Skeletal muscle cell (primary cell): ENCODE measurements at regions not wholly inside any gene's neighbourhood (a gene's known extent, or its start where the extent isn't known, plus 50 kb on each side); places are given as distances from the start of the nearest gene placed in this dataset.
"Not testable (repeated sequence)": the region's sequence is repeated elsewhere in the genome, so short reads cannot be mapped to it uniquely, and the experiment has no call there.

Experiments
- DNase-seq: peaks from one replicate; pipeline ENCODE4 v3.0.0-alpha.2; 2010; ENCODE audit warnings: low read depth
- H3K4me3 ChIP-seq: 2 replicates; pipeline ENCODE4 v1.5.1; 2011; ENCODE audit warnings: low read depth, mild to moderate bottlenecking, control low read depth, low read length, moderate library complexity

DNA sequence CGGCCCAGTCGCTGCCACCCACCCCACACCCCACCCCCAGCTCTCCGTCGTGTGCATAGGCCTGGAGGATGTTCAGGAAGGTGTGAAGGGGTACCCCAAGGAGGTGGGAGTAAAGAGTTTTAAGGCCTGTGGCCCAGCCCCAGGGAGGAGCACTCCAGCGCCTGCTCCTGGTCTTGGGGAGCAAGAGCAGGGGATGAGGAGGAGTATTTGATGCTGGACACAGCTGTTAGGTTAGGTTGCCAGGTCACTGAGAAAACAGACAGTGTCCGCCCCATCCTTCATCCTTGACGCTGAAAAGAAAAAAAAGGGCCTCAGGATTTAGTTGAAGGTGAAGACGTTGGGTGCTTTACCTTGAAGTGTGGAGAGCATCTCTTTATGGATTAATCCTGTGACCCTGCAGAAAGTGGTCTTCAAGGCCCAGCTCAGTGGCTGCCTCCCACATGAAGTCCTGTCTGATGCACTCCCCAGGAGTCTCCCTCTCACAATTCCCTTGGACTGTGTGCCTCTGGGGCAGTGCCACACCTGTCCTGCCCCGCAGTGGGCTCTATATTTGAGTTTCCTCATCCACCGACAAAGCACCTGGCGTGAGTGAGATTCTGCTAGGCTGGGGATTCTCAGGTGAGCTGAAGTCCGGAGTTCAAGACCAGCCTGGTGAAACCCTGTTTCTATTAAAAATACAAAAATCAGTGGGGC lies 101.8 kb downstream of the SPRY4 start:
- H3K4me3 ChIP-seq = no peak overlapping the region
- DNase-seq = no peak

DNA sequence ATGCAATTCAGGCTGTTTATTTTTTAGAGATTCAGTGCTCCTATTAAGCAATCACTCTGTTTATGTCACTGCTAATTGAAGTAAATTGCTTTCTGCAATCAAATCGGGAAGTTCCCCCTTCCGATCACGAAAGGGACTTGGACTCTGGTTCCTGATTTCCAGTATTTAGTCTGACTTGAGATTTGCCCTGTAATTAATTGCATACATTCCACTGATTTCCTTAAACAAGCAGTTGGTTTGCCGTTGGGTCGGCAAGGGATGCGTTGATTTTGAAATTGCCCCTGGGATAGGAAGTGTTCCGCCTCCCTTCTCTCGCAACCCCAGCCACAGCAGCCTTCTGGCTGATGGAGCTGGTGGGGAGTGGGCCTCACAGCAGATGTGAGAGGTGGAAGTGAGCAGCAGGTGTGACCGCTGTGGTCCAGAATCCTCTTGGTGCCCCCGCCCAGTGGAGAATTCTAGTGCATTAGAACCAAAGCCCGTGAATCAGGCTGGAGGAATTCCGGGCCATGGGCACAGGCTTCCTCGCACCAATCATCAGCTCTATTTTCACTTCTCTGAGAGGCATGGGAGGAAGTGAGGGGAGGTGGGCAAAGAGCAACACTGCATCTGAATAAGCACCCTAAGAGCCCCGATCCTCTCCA lies 102.5 kb downstream of the SPRY4 start:
- DNase-seq = no peak
- no peak overlapping the region for H3K4me3 ChIP-seq

DNA sequence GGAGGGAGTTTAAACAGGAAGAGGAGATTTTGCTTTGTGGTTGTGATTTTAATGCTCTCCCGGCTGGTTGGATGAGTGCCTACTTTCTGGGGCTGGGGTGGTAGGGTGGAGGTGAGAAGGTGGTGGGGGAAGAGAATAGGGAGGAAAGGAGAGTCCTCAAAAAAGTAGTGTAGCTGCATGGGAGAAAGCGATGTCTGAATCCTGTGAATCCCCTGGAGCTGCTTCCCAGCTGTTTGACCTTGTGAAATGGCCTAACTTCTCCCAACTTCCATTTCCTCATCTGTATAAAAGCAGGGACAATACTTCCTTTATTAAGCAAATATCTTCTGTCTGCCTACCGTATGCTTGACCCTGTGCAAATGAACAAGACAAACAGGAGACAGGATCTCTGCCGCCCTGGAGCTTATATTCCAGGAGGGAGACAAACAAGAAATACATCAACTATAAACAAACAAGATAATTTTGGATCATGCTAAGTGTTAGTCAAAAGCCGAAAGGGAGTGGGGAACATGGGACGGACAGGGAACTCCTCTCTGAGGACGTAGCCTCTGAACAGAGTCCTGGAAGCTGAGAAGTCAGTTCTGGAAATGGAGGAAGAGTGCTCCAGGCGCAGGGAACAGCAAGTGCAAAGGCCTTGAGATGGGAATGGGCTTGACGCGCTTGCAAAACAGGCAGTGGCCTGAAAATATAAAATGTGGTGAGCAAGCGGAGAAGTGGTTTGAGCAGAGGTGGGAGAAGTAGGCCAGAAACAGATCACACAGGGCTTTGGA lies 103.5 kb downstream of the SPRY4 start:
- no peak overlapping the region for H3K4me3 ChIP-seq
- DNase-seq = no peak

DNA sequence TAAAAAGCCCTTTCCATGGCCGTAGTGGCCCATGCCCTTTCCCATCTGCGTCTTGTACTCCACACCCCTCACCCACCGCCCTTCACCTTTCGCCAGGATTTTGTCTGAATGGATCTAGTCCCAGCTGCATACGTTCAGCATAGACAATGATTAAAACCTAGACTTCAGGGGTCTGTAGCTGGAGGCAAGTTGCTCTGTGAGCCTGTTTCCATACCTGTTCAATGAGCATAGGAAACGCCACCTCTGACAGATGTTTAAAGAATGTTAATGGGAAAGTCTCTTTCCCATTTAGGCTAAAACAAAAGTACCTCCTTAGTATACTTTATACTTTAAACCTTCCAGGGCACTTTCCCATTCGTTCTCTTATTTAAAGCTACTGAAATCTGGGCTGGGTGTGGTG lies 105.7 kb downstream of the SPRY4 start:
- no peak for DNase-seq

DNA sequence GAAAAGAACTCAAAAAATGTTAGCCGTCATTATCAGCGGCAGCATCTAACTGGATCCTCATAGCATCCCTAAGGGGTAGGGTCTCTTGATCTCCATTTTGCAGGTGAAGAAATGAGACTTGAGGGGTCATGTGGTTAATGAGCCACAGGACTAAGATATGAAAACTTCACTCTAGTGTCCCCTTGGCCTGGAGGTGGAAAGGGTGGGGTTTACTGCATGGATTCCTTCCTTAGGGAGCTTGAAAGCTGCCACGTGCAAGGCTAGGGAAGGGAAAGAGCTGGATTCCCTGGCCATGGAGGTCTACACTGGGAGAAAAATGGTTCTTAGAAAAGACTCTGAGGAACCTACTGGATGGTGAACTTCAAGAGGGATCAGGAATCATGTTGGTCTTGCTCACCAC lies 107.9 kb downstream of the SPRY4 start:
- DNase-seq = no peak
- H3K4me3 ChIP-seq = no peak overlapping the region

More for the DNA sequence above, 105.7 kb downstream of the SPRY4 start:
- no peak overlapping the region for H3K4me3 ChIP-seq

DNA sequence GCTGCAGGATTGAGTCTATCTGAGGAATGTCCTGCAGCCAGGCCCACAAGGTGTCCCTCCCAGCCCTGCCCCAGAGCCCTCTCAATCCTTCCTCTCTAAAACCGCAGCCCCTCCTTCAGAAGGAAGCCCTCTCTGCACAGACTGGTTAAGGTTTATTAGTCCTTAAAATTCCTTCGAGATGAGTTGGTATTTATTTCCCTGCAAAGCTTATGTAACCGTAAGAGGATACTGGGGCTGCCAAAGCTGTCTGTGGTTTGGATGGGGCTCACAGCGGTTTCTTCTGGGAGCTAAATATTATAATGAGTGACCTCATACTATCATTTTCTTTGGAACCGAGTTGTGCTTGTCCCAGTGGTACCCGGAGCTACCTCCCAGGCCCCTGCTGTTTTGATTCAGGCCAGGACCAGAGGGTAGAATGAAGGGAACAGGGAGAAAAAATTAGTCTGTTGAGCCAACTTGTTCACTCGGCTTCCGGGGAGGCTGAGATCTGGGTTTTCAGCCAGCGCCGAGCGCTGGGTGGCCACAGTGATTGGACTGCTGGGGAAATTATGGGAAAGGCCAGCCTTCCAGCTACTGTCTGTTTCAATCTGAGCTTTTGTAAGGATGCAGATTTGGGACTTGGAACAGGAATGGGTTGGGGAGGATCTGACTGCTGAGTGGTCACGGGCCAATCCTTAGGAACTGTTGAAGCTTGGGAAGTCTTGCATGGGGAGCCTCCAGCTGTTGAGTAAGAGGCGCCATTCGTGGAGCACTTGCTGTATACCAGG lies 107.5 kb downstream of the NDFIP1 start:
- peak overlapping the region; percentile 8 for H3K4me3 ChIP-seq
- DNase-seq = peak; percentile 94

DNA sequence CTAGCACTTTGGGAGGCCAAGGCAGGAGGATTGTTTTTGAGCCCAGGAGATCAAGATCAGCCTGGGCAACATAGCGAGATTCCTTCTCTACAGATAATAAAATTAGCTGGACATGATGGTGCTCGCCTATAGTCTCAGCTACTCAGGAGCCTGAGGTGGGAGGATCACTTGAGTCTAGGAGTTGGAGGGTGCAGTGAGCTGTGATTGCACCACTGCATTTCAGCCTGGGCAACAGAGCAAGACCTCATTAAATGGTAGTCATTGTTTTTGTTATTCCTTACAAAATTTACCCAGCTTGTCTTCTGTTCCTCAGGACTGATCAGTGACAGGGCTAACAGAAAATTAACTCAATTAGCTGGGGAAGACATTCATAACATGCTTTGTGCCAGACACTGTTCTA lies 104.5 kb downstream of the NDFIP1 start:
- H3K4me3 ChIP-seq = no peak overlapping the region
- no peak for DNase-seq

DNA sequence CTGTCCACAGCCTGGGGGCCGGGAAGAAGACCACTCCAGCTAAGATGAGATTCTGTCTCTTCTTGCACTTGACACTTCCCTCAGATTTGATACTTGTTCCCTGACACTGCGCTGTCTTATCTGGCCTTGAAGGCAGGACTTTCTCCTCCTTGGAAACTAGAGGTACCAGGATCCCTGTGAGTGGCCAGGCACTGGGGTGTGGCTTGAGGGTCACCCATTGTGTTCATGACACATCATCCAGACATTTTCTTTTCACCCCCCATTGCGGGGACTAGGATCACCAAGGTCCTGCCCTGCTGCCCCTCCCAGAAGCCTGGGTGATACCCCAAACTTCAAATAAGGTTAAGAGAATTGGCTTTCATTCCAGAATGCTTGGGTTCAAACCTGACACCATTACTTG lies 103.3 kb downstream of the NDFIP1 start:
- DNase-seq = no peak
- H3K4me3 ChIP-seq = no peak overlapping the region

DNA sequence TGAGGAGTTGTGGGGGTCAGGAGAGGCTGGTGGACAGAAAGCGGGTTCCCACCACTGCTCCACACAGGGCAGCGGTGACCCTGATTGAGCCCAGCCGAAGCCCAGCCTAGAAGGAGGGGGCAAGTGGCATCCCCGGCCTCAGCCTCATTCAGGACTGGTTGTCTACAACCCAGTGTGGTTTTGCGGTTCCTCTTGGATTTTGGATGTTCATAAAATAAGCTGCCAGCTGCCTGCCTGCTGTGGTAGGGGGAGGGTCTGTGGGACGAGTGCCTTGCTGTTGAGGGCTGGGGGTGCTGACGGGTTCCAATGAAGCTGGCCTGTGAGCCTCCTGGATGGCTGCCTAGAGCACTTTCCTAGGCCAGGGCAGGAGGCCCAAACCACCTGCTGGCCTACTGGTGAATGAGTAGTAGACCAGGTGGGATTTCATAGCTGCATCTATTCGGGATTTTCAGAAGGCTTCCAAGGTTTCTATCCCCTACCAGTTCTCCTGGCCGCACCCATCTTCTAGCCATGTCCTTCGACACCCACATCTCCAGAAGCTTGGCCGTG lies 102.4 kb downstream of the NDFIP1 start:
- no peak overlapping the region for H3K4me3 ChIP-seq
- no peak for DNase-seq

DNA sequence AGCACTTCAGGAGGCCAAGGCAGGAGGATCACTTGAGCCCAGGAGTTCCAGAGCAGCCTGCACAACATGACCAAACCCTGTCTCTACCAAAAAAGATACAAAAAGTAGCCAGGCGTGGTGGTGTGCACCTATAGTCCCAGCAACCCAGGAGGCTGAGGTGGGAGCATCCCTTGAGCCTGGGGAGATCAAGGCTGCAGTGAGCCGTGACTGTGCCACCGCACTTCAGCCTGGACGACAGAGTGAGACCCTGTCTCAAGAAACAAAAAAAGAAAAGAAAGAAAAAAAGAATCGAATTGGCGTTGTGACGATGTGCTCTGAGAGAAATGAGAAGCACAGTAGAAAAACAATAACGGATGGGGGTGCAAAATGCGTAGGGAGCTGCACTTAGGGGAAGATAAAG lies 101.4 kb downstream of the NDFIP1 start:
- no peak overlapping the region for H3K4me3 ChIP-seq
- no peak for DNase-seq

DNA sequence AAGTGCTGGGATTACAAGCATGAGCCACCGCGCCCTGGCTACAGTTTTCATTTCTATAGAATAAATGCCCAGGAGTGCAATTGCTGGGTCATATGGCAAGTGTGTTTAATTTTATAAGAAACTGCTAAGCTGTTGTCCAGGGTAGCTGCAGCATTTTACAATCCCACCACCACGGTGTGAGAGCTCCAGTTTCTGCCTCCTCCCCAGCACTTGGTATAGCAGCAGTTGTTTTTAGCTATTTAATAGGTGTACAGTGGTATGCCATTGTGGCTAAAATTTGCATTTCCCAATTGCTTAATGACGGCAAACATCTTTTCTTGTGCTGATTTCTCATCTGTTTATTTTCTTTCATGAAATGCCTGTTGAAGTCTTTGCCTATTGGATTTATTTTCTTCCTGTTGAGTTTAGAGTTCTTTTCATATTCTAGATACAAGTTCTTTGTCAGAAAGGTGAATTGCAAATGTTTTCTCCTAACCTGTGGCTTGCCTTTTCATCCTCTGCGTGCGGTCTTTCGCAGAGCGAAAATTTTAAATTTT lies 100.3 kb downstream of the NDFIP1 start:
- H3K4me3 ChIP-seq = no peak overlapping the region
- DNase-seq = no peak

DNA sequence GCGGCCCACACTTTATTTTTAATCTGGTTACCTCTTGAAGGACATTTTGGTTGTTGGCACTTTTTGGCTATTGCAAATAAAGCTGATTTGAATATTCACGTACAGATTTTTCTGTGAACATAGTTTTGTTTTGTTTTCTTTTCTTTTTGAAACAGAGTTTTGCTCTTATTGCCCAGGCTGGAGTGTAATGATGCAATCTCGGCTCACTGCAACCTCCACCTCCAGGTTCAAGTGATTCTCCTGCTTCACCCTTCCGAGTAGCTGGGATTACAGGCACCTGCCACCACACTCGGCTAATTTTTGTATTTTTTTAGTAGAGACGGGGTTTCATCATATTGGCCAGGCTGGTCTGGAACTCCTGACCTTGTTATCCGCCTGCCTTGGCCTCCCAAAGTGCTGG lies 99.7 kb downstream of the NDFIP1 start:
- H3K4me3 ChIP-seq, DNase-seq: not testable (repeated sequence)

DNA sequence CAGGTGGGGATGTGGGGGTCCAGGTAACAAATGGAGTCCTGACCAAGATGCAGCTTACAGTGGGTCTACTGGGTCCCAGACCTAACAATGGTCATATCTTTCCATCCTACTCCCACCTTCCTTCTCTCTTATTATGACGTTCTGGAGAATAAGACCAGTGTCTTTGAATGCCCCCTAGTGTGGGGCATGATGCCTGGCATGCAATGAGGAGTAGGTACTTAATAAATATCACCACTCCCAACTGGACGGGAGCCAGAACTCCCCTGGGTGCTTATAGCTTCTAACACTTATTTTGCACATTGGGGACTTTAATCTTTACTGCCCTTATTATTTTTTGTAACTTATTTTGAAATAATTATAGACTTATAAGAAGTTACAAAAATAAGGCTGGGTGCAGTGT lies 98.2 kb downstream of the NDFIP1 start:
- no peak for DNase-seq

DNA sequence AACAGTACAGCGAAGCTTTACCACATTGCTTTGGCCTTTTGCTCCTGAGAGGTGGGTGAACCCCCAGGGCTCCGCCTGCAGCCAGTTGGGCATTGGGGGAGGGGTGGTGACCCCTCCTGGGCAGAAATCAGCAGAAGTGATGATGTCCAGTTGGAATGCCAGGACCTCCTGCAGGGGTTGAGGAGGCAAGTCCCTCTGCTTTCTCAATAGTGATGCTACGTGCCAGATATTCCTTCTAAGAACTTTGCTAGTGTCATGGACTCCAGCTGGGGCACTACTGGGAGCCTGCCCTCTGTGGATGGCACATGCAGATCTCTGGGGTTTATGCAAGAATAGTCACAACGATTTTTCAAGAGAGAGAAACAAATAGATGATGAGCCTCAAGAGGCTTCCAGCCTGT lies 95.6 kb downstream of the NDFIP1 start:
- no peak for DNase-seq
- H3K4me3 ChIP-seq = no peak overlapping the region

More for the DNA sequence above, 98.2 kb downstream of the NDFIP1 start:
- H3K4me3 ChIP-seq = no peak overlapping the region
